Peyer's patch (tissue), 4 donors: ENCODE measurements at regions not wholly inside any gene's neighbourhood (a gene's known extent, or its start where the extent isn't known, plus 50 kb on each side); places are given as distances from the start of the nearest gene placed in this dataset.

ENCODE experiments used
- DNase-seq, 3 donors: peaks; one replicate each; pipeline ENCODE4 v3.0.0-alpha.2; 2017 to 2019
- H3K27ac ChIP-seq, 4 donors: fragments of 200-600 bp; sonication (generic); one replicate each; pipeline ENCODE4 v1.5.1; 2016 to 2019
- H3K27me3 ChIP-seq, 2 donors: fragments of 200-600 bp; sonication (generic); one replicate each; pipeline ENCODE4 v1.5.1; 2019
- H3K36me3 ChIP-seq, 3 donors: fragments of 200-600 bp; sonication (generic); one replicate each; pipeline ENCODE4 v1.5.1; 2016 to 2019
- H3K4me1 ChIP-seq, 4 donors: fragments of 200-600 bp; sonication (generic); one replicate each; pipeline ENCODE4 v1.5.1; 2016 to 2019
- H3K4me3 ChIP-seq, 4 donors: fragments of 200-600 bp; sonication (generic); 1 replicate in 3 of 4; 2 replicates in 1 of 4; pipeline ENCODE4 v1.5.1; 2016 to 2019; ENCODE audit warnings: mild to moderate bottlenecking in 1 of 4
- H3K9me3 ChIP-seq, 4 donors: fragments of 200-600 bp; sonication (generic); one replicate each; pipeline ENCODE4 v1.5.1; 2016 to 2019; ENCODE audit warnings: mild to moderate bottlenecking in 1 of 4
- POLR2A ChIP-seq, 2 donors: fragments of 450-650 bp; IDR thresholded peaks; one replicate each; pipeline ENCODE4 v1.5.1; 2017; ENCODE audit warnings: antibody characterized with exemption in 2 of 2, mild to moderate bottlenecking in 2 of 2, moderate library complexity in 2 of 2
- TF ChIP-seq, protein P1 (sequence below), 6 experiments: fragments of 450-650 bp in 4 of 6; fragments of 200-600 bp in 2 of 6; sonication (generic) in 1 of 6; IDR thresholded peaks; one replicate each; pipeline ENCODE4 v1.5.1; 2017 to 2019; ENCODE audit warnings: antibody characterized with exemption in 6 of 6, mild to moderate bottlenecking in 3 of 6, moderate library complexity in 1 of 6

DNA sequence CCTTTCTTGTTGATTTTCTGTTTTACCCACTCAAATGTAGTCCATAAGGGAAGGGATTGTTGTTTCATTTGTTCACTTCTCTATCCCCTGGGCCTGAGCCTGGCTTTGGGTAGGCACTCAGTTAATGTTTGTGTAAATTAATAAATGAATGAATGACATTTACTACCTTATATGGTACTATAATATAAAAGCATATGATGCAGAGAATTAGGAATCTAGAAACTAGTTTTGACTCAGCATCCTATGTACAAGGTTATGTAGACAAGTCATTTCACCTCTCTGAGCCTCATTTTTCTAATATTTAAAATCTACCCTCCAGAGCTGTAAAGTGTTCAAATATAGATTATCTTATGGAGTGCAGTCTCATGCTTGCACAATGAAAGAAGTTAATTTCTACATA lies 68.9 kb upstream of the S1PR1 start:
- DNase-seq: no peak
- no peak overlapping the region for H3K27ac ChIP-seq

DNA sequence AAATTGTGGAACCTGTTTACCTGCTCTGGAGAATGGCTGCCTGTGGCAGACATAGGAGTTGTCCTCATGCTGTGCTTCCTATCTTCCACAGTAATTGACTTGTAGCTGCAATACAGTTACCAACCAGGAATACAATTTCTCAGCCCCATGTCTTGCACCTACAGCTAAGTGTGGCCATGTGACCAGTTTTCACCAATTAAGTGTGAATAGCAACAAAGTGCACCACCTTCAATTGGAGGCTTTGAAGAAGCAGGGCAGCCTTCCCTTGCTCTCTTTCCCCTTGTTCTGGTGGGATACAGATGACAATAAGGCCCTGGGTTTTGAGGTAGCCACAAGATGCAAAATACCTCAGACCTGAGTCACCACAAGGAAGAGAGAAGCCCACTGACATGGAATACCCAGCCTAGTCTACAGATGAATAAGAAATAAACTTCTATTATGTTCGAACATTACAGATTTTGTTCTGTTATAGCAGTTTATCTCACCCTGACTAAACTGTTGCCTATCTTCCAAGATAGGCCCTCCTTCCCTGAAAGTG lies 70.2 kb upstream of the S1PR1 start:
- no peaks in the 10 kb centered on the region for H3K27me3 ChIP-seq
- H3K9me3 ChIP-seq: no peaks in the 10 kb centered on the region
- TF ChIP-seq POLR2A (IDR thresholded peaks at IDR 0.05): no peak
- TF ChIP-seq, protein P1, sequence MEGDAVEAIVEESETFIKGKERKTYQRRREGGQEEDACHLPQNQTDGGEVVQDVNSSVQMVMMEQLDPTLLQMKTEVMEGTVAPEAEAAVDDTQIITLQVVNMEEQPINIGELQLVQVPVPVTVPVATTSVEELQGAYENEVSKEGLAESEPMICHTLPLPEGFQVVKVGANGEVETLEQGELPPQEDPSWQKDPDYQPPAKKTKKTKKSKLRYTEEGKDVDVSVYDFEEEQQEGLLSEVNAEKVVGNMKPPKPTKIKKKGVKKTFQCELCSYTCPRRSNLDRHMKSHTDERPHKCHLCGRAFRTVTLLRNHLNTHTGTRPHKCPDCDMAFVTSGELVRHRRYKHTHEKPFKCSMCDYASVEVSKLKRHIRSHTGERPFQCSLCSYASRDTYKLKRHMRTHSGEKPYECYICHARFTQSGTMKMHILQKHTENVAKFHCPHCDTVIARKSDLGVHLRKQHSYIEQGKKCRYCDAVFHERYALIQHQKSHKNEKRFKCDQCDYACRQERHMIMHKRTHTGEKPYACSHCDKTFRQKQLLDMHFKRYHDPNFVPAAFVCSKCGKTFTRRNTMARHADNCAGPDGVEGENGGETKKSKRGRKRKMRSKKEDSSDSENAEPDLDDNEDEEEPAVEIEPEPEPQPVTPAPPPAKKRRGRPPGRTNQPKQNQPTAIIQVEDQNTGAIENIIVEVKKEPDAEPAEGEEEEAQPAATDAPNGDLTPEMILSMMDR (IDR thresholded peaks at IDR 0.05): no peak
- H3K27ac ChIP-seq: no peak overlapping the region
- no peaks in the 10 kb centered on the region for H3K4me1 ChIP-seq
- DNase-seq: no peak
- H3K36me3 ChIP-seq: no peaks in the 10 kb centered on the region
- H3K4me3 ChIP-seq: no peak overlapping the region

More for the DNA sequence above, 68.9 kb upstream of the S1PR1 start:
- Histone ChIP-seq H3K9me3 (no peaks in the 10 kb centered on the region), H3K4me1 (no peaks in the 10 kb centered on the region), H3K4me3 (no peak overlapping the region), H3K27me3 (no peaks in the 10 kb centered on the region), H3K36me3 (no peaks in the 10 kb centered on the region)
- TF ChIP-seq, protein P1 (IDR thresholded peaks at IDR 0.05): no peak
- no peak for TF ChIP-seq POLR2A (IDR thresholded peaks at IDR 0.05)

DNA sequence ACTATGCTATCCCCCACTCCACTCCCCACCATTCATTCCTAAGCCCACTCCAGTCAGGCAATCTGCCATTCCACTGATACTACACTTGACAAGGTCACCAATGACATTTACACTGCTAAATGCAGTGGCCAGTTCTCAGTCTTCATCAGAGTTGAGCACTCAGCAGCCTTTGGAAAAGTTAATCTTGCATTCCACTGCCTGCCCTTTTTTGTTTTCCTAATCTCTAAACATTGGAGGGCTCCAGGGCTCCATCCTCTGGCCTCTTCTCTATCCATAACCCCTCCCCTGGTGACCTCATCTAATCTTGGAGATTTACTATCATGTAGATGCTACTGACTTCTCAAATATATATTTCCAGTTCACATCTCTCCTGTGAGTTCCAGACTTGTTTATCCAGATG lies 70.9 kb upstream of the S1PR1 start:
- H3K4me3 ChIP-seq: no peak overlapping the region
- no peaks in the 10 kb centered on the region for H3K4me1 ChIP-seq
- no peaks in the 10 kb centered on the region for H3K27me3 ChIP-seq
- H3K9me3 ChIP-seq: no peaks in the 10 kb centered on the region
- no peak for TF ChIP-seq POLR2A (IDR thresholded peaks at IDR 0.05)
- TF ChIP-seq, protein P1 (IDR thresholded peaks at IDR 0.05): no peak
- H3K27ac ChIP-seq: no peak overlapping the region
- no peak for DNase-seq
- H3K36me3 ChIP-seq: no peaks in the 10 kb centered on the region

DNA sequence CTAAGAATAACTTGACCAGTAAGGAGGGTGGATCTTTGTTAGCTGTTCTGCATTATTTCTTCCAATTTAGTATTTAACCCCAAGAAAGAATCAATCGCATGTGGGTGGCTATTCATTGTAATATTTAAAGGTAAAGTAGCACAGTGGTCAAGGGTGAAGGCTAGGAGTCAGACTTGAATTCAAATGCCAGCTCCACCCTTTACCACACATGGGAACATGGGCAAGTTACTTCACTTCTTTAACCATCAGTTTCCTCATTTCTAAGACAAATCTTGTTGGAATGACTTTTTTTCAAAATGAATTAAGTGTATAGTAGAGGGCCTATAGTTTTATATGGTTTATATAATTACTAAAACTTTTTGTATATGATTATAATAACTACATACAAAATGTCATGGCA lies 71.3 kb upstream of the S1PR1 start:
- Histone ChIP-seq H3K4me1 (no peaks in the 10 kb centered on the region), H3K9me3 (no peaks in the 10 kb centered on the region), H3K36me3 (no peaks in the 10 kb centered on the region), H3K4me3 (no peak overlapping the region), H3K27ac (no peak overlapping the region), H3K27me3 (no peaks in the 10 kb centered on the region)
- DNase-seq: no peak
- TF ChIP-seq, protein P1 (IDR thresholded peaks at IDR 0.05): no peak
- no peak for TF ChIP-seq POLR2A (IDR thresholded peaks at IDR 0.05)

DNA sequence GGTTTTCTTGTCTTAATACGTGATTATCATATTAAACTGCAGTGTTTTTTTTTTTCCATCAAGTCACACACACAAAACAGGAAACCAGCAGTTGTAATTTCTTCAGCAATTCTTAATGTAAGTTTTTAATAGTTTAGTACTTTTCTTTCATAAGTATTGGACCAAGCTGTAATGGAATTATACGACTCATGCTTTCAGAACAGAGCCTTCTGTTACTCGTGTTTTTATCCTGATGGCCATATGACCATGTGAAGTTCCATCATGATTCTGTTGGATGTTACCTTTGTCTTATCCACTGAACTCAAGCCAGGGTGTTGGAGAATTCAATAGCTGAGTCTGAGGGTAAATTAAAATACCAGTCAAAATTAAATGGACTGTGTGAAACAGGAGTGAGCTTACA lies 72.0 kb upstream of the S1PR1 start:
- no peak for DNase-seq
- H3K27ac ChIP-seq: no peak overlapping the region
- no peaks in the 10 kb centered on the region for H3K36me3 ChIP-seq
- no peak overlapping the region for H3K4me3 ChIP-seq
- no peaks in the 10 kb centered on the region for H3K4me1 ChIP-seq
- no peaks in the 10 kb centered on the region for H3K27me3 ChIP-seq
- no peaks in the 10 kb centered on the region for H3K9me3 ChIP-seq
- TF ChIP-seq POLR2A (IDR thresholded peaks at IDR 0.05): no peak
- TF ChIP-seq, protein P1 (IDR thresholded peaks at IDR 0.05): no peak
